ENCODE measurements at regions not wholly inside any gene's neighbourhood (a gene's known extent, or its start where the extent isn't known, plus 50 kb on each side); places are given as distances from the start of the nearest gene placed in this dataset.

DNA sequence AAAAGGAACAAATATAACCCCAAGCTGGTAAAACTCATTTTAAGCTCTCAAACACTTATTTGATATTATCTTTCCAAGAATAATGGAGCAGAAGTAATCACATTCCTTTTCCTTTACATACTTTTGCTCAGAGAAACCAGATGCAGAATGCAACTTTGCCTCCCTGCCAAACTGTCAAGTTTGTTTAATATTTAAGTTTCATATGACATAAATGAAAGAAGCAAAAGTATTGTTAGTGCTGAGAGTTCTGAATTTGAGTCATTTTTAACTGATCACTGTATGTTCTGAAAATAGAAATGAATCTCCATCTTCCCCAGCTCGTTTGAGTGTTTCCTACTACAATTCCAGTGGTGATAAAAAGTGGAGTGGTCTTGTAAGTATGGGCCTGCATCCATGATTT lies 423.4 kb downstream of the PID1 start:
- TF ChIP-seq, protein P1, sequence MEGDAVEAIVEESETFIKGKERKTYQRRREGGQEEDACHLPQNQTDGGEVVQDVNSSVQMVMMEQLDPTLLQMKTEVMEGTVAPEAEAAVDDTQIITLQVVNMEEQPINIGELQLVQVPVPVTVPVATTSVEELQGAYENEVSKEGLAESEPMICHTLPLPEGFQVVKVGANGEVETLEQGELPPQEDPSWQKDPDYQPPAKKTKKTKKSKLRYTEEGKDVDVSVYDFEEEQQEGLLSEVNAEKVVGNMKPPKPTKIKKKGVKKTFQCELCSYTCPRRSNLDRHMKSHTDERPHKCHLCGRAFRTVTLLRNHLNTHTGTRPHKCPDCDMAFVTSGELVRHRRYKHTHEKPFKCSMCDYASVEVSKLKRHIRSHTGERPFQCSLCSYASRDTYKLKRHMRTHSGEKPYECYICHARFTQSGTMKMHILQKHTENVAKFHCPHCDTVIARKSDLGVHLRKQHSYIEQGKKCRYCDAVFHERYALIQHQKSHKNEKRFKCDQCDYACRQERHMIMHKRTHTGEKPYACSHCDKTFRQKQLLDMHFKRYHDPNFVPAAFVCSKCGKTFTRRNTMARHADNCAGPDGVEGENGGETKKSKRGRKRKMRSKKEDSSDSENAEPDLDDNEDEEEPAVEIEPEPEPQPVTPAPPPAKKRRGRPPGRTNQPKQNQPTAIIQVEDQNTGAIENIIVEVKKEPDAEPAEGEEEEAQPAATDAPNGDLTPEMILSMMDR (IDR thresholded peaks at IDR 0.05): no peak
- Histone ChIP-seq H3K9me3 (ENCODE audit: control insufficient read depth in 1 of 2, insufficient read depth in 1 of 2, low read length in 2 of 2) (peaks cover 3 to 5% of the 10 kb centered on the region in 2 experiments), H3K27me3 (ENCODE audit: control insufficient read depth in 1 of 2, insufficient read depth in 2 of 2, low read length in 2 of 2) (no peaks in the 10 kb centered on the region), H3K4me3 (ENCODE audit: low read length) (no peak overlapping the region), H3K36me3 (ENCODE audit: insufficient read depth, low read length) (no peaks in the 10 kb centered on the region), H3K4me1 (ENCODE audit: insufficient read depth, low read length) (no peaks in the 10 kb centered on the region), H3K27ac (ENCODE audit: low read depth in 1 of 2, low read length in 2 of 2) (no peak overlapping the region)
- ATAC-seq (ENCODE audit: poor library complexity): no peak
- no peak overlapping the region for H3K27ac Mint-ChIP-seq
- H3K9me3 Mint-ChIP-seq: no peaks in the 10 kb centered on the region
- intact Hi-C loops (cut with DNase I, micrococcal nuclease): no loop called here
- no peak for DNase-seq
- ChIA-PET CTCF (no interaction called here), POLR2A (no interaction called here)
- no peaks in the 10 kb centered on the region for H3K36me3 Mint-ChIP-seq (ENCODE audit: low read depth)
- H3K27me3 Mint-ChIP-seq: no peaks in the 10 kb centered on the region
- no peak overlapping the region for H3K4me3 Mint-ChIP-seq
- H3K4me1 Mint-ChIP-seq (ENCODE audit: low read depth): no peaks in the 10 kb centered on the region

DNA sequence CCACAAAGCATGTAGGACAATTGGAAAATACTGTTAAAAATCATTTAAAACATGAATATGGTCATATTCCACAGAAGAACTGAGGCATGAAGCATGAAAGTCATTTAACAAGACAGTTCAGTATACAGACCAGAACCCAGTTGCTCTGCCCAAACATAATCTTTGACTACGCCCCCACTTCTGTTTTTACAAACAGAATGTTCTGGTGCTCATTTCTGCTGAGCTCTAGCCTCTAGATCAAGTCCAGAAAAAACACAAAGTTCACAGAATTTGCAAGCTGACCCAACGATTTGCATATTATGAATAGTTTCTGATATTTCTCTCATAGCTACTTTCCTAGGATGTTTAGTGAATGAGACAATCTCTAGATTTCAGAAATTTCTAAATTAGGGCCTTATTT lies 424.9 kb downstream of the PID1 start:
- peaks cover 3% of the 10 kb centered on the region for H3K9me3 Mint-ChIP-seq
- Histone ChIP-seq H3K4me3 (ENCODE audit: low read length) (no peak overlapping the region), H3K36me3 (ENCODE audit: insufficient read depth, low read length) (no peaks in the 10 kb centered on the region), H3K9me3 (ENCODE audit: control insufficient read depth in 1 of 2, insufficient read depth in 1 of 2, low read length in 2 of 2) (peaks cover 3 to 5% of the 10 kb centered on the region in 2 experiments), H3K27me3 (ENCODE audit: control insufficient read depth in 1 of 2, insufficient read depth in 2 of 2, low read length in 2 of 2) (no peaks in the 10 kb centered on the region), H3K4me1 (ENCODE audit: insufficient read depth, low read length) (no peaks in the 10 kb centered on the region), H3K27ac (ENCODE audit: low read depth in 1 of 2, low read length in 2 of 2) (no peak overlapping the region)
- intact Hi-C loops (cut with DNase I, micrococcal nuclease): no loop called here
- H3K36me3 Mint-ChIP-seq (ENCODE audit: low read depth): no peaks in the 10 kb centered on the region
- ATAC-seq (ENCODE audit: poor library complexity): no peak
- no peak overlapping the region for H3K4me3 Mint-ChIP-seq
- ChIA-PET POLR2A (no interaction called here), CTCF (no interaction called here)
- H3K4me1 Mint-ChIP-seq (ENCODE audit: low read depth): no peaks in the 10 kb centered on the region
- TF ChIP-seq, protein P1 (IDR thresholded peaks at IDR 0.05): no peak
- no peak overlapping the region for H3K27ac Mint-ChIP-seq
- no peak for DNase-seq
- no peaks in the 10 kb centered on the region for H3K27me3 Mint-ChIP-seq

GRCh38 chr2:228845162-228845925 lies 425.7 kb downstream of the PID1 start:
- H3K4me3 Mint-ChIP-seq: no peak overlapping the region
- CTCF ChIA-PET: no interaction called here

More at GRCh38 chr2:228845162-228845925, 425.7 kb downstream of the PID1 start:
- H3K4me1 Mint-ChIP-seq (ENCODE audit: low read depth): no peaks in the 10 kb centered on the region
- H3K9me3 Mint-ChIP-seq: peaks cover 5% of the 10 kb centered on the region
- Histone ChIP-seq H3K27ac (ENCODE audit: low read depth in 1 of 2, low read length in 2 of 2) (no peak overlapping the region), H3K4me3 (ENCODE audit: low read length) (no peak overlapping the region), H3K36me3 (ENCODE audit: insufficient read depth, low read length) (no peaks in the 10 kb centered on the region), H3K27me3 (ENCODE audit: control insufficient read depth in 1 of 2, insufficient read depth in 2 of 2, low read length in 2 of 2) (no peaks in the 10 kb centered on the region), H3K4me1 (ENCODE audit: insufficient read depth, low read length) (no peaks in the 10 kb centered on the region), H3K9me3 (ENCODE audit: control insufficient read depth in 1 of 2, insufficient read depth in 1 of 2, low read length in 2 of 2) (peaks cover 3 to 5% of the 10 kb centered on the region in 2 experiments)
- POLR2A ChIA-PET: no interaction called here
- no peaks in the 10 kb centered on the region for H3K36me3 Mint-ChIP-seq (ENCODE audit: low read depth)
- no peak for ATAC-seq (ENCODE audit: poor library complexity)
- no peaks in the 10 kb centered on the region for H3K27me3 Mint-ChIP-seq
- TF ChIP-seq, protein P1 (IDR thresholded peaks at IDR 0.05): no peak
- H3K27ac Mint-ChIP-seq: no peak overlapping the region
- DNase-seq: no peak
- intact Hi-C loops (cut with DNase I, micrococcal nuclease): no loop called here

Measured in CD4-positive, alpha-beta T cell (primary cell).